ENCODE measurements at regions not wholly inside any gene's neighbourhood (a gene's known extent, or its start where the extent isn't known, plus 50 kb on each side); places are given as distances from the start of the nearest gene placed in this dataset.

- Histone ChIP-seq H3K4me3 (ENCODE audit: low read depth, low read length, poor library complexity, severe bottlenecking) (no peak overlapping the region), H3K27me3 (replicated peaks; ENCODE audit: insufficient read depth, low read depth, low read length, poor library complexity) (no peaks in the 10 kb centered on the region), H3K36me3 (ENCODE audit: insufficient read depth, low read length, poor library complexity, severe bottlenecking) (no peaks in the 10 kb centered on the region), H3K4me1 (ENCODE audit: insufficient read depth, low read length, poor library complexity, severe bottlenecking) (no peaks in the 10 kb centered on the region), H3K27ac (ENCODE audit: low read depth, low read length, poor library complexity, severe bottlenecking) (no peak overlapping the region), H3K9me3 (ENCODE audit: low read depth, low read length, poor library complexity, severe bottlenecking) (no peaks in the 10 kb centered on the region)
- TF ChIP-seq CTCF (conservative IDR thresholded peaks at IDR 0.05; ENCODE audit: low read depth, low read length) (no peak), EZH2 (IDR thresholded peaks at IDR 0.05; ENCODE audit: borderline replicate concordance, low read depth, low read length, poor library complexity, severe bottlenecking) (no peak)
- no TSS peak for BruUV-seq (replicated peaks)
- intact Hi-C loops (cut with micrococcal nuclease; ENCODE audit: unreplicated experiment) = no loop called here
- DNase-seq (ENCODE audit: low spot score) = no peak
- ChIA-PET CTCF (no interaction called here), POLR2A (ENCODE audit: low non-redundant PET) (no interaction called here)
These were observed 125.6 kb upstream of the S100G start for GRCh38 chrX:16524316-16524715.

- Histone ChIP-seq H3K27ac (ENCODE audit: low read depth, low read length, poor library complexity, severe bottlenecking) (no peak overlapping the region), H3K36me3 (ENCODE audit: insufficient read depth, low read length, poor library complexity, severe bottlenecking) (no peaks in the 10 kb centered on the region), H3K9me3 (ENCODE audit: low read depth, low read length, poor library complexity, severe bottlenecking) (no peaks in the 10 kb centered on the region), H3K4me3 (ENCODE audit: low read depth, low read length, poor library complexity, severe bottlenecking) (no peak overlapping the region), H3K4me1 (ENCODE audit: insufficient read depth, low read length, poor library complexity, severe bottlenecking) (no peaks in the 10 kb centered on the region), H3K27me3 (replicated peaks; ENCODE audit: insufficient read depth, low read depth, low read length, poor library complexity) (no peaks in the 10 kb centered on the region)
- TF ChIP-seq CTCF (conservative IDR thresholded peaks at IDR 0.05; ENCODE audit: low read depth, low read length) (no peak), EZH2 (IDR thresholded peaks at IDR 0.05; ENCODE audit: borderline replicate concordance, low read depth, low read length, poor library complexity, severe bottlenecking) (no peak)
- ChIA-PET POLR2A (ENCODE audit: low non-redundant PET) (no interaction called here), CTCF (no interaction called here)
- no TSS peak for BruUV-seq (replicated peaks)
- no peak for DNase-seq (ENCODE audit: low spot score)
- intact Hi-C loops (cut with micrococcal nuclease; ENCODE audit: unreplicated experiment) = no loop called here
These were observed 124.0 kb upstream of the S100G start for GRCh38 chrX:16526003-16526402.

- Histone ChIP-seq H3K4me1 (ENCODE audit: insufficient read depth, low read length, poor library complexity, severe bottlenecking) (no peaks in the 10 kb centered on the region), H3K9me3 (ENCODE audit: low read depth, low read length, poor library complexity, severe bottlenecking) (no peaks in the 10 kb centered on the region), H3K36me3 (ENCODE audit: insufficient read depth, low read length, poor library complexity, severe bottlenecking) (no peaks in the 10 kb centered on the region), H3K27ac (ENCODE audit: low read depth, low read length, poor library complexity, severe bottlenecking) (no peak overlapping the region), H3K27me3 (replicated peaks; ENCODE audit: insufficient read depth, low read depth, low read length, poor library complexity) (no peaks in the 10 kb centered on the region), H3K4me3 (ENCODE audit: low read depth, low read length, poor library complexity, severe bottlenecking) (no peak overlapping the region)
- no peak for DNase-seq (ENCODE audit: low spot score)
- intact Hi-C loops (cut with micrococcal nuclease; ENCODE audit: unreplicated experiment) = no loop called here
- CTCF ChIA-PET = interaction anchor here (0.5 kb wide), 1 partner anchor 1266 kb away, joined by 3 read pairs; no protein-coding TSS in a partner anchor
- POLR2A ChIA-PET (ENCODE audit: low non-redundant PET) = no interaction called here
- TF ChIP-seq CTCF (conservative IDR thresholded peaks at IDR 0.05; ENCODE audit: low read depth, low read length) (no peak), EZH2 (IDR thresholded peaks at IDR 0.05; ENCODE audit: borderline replicate concordance, low read depth, low read length, poor library complexity, severe bottlenecking) (no peak)
- BruUV-seq (replicated peaks) = no TSS peak
These were observed 121.3 kb upstream of the S100G start for GRCh38 chrX:16528620-16529019.

Data from A673 (cell line).